ENCODE measurements at regions not wholly inside any gene's neighbourhood (a gene's known extent, or its start where the extent isn't known, plus 50 kb on each side); places are given as distances from the start of the nearest gene placed in this dataset.

- TF ChIP-seq KLF10 (tag by site-specific recombination; IDR thresholded peaks at IDR 0.05) (no peak), PRDM10 (tag by site-specific recombination; IDR thresholded peaks at IDR 0.05) (no peak)
Observed at GRCh38 chr13:22009500-22009899, 338.6 kb downstream of the FGF9 start.
